ENCODE measurements at regions not wholly inside any gene's neighbourhood (a gene's known extent, or its start where the extent isn't known, plus 50 kb on each side); places are given as distances from the start of the nearest gene placed in this dataset.

- Mint-ChIP-seq H3K27me3 (ENCODE audit: low read depth) (no peaks in the 10 kb centered on the region; the same call in 1 of the 2 replicates), H3K9me3 (no peaks in the 10 kb centered on the region), H3K27ac (no peak overlapping the region), H3K4me3 (no peak overlapping the region), H3K36me3 (no peaks in the 10 kb centered on the region), H3K4me1 (no peaks in the 10 kb centered on the region)
- CTCF ChIA-PET = no interaction called here
- POLR2A ChIA-PET = no interaction called here
- DNase-seq (ENCODE audit: low spot score) (no peak), ATAC-seq (peak; percentile 68)
- peak; percentile 77; the same call in 1 of the 2 replicates for TF ChIP-seq USF1 (CRISPR knock-in tag; IDR thresholded peaks at IDR 0.05)
- TF ChIP-seq NFATC4 (CRISPR knock-in tag; IDR thresholded peaks at IDR 0.05) = no peak
- TF ChIP-seq, protein P1, sequence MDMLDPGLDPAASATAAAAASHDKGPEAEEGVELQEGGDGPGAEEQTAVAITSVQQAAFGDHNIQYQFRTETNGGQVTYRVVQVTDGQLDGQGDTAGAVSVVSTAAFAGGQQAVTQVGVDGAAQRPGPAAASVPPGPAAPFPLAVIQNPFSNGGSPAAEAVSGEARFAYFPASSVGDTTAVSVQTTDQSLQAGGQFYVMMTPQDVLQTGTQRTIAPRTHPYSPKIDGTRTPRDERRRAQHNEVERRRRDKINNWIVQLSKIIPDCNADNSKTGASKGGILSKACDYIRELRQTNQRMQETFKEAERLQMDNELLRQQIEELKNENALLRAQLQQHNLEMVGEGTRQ (CRISPR knock-in tag; IDR thresholded peaks at IDR 0.05) = peak; percentile 82
- TF ChIP-seq ELF4 (CRISPR knock-in tag; IDR thresholded peaks at IDR 0.05; ENCODE audit: low read depth) = no peak
These were observed 168.5 kb upstream of the OBI1 start for GRCh38 chr13:78827471-78827870.

DNA sequence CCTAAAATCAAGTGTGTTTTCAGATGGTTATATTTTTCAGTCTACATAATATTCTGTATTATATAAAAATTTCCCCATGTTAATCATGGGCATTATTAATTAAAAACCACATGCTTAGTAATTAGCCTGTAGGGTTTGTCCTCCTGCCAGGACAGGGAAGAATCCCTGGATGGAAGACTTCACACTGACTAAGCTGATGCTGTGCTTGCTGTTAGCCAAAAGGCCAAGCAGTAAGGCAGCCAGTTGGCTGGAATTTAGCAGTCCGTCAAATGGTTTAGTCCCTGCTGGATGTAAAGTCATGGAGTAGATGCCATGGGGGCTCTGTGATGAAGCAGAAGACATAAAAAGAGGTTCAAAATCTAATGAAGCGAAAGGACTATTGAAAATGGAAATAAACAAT, 168.0 kb upstream of the OBI1 start:
- CTCF ChIA-PET = no interaction called here
- no peak overlapping the region for H3K4me3 Mint-ChIP-seq
- POLR2A ChIA-PET = no interaction called here
- H3K9me3 Mint-ChIP-seq = no peaks in the 10 kb centered on the region
- no peak for DNase-seq (ENCODE audit: low spot score)
- no peak overlapping the region for H3K27ac Mint-ChIP-seq
- no peaks in the 10 kb centered on the region; the same call in 1 of the 2 replicates for H3K27me3 Mint-ChIP-seq (ENCODE audit: low read depth)
- H3K4me1 Mint-ChIP-seq = no peaks in the 10 kb centered on the region
- ATAC-seq = no peak
- H3K36me3 Mint-ChIP-seq = no peaks in the 10 kb centered on the region
- TF ChIP-seq ZNF423 (CRISPR knock-in tag; IDR thresholded peaks at IDR 0.05) (no peak), ETV6 (CRISPR knock-in tag; IDR thresholded peaks at IDR 0.05) (no peak), ESRRA (CRISPR knock-in tag; IDR thresholded peaks at IDR 0.05; ENCODE audit: borderline replicate concordance) (no peak), RELA (CRISPR knock-in tag; IDR thresholded peaks at IDR 0.05; ENCODE audit: borderline replicate concordance) (no peak), CBFB (CRISPR knock-in tag; IDR thresholded peaks at IDR 0.05; ENCODE audit: low read depth) (no peak), ARID4B (CRISPR knock-in tag; IDR thresholded peaks at IDR 0.05; ENCODE audit: borderline replicate concordance) (no peak), ZNF232 (CRISPR knock-in tag; IDR thresholded peaks at IDR 0.05) (no peak), HMGXB4 (CRISPR knock-in tag; IDR thresholded peaks at IDR 0.05) (no peak), IRF2 (CRISPR knock-in tag; IDR thresholded peaks at IDR 0.05; ENCODE audit: borderline replicate concordance, low read depth) (no peak)
- TF ChIP-seq, protein P2, sequence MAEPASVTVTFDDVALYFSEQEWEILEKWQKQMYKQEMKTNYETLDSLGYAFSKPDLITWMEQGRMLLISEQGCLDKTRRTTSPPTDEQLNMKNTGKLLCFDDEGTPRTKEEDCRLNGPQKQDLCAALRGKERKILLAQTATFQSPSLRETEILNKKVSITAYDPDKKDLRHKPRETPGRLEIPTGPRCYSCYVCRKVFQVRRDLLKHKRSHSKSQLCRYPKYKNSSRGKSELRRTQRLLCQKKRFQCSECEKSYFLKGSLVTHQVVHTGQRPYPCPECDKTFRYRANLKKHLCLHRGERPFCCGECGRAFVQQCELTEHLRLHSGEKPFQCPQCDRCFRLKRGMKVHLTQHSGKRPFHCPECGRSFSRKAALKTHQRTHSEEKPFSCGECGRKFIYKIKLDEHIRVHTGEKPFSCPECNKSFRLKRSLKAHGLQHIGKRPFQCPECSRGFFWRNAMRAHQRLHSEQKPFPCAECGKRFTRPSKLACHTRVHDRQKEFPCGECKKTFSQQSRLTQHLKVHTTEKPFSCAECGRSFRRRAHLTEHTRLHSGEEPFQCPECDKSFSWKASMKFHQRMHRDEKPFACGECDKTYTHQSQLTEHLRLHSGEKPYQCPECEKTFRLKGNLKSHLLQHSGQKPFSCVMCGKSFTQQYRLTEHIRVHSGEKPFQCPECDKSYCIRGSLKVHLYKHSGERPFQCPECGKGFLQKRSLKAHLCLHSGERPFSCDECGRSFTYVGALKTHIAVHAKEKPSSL (CRISPR knock-in tag; conservative IDR thresholded peaks at IDR 0.05) = no peak
- TF ChIP-seq, protein P3, sequence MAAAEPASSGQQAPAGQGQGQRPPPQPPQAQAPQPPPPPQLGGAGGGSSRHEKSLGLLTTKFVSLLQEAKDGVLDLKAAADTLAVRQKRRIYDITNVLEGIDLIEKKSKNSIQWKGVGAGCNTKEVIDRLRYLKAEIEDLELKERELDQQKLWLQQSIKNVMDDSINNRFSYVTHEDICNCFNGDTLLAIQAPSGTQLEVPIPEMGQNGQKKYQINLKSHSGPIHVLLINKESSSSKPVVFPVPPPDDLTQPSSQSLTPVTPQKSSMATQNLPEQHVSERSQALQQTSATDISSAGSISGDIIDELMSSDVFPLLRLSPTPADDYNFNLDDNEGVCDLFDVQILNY (CRISPR knock-in tag; IDR thresholded peaks at IDR 0.05) = no peak
- TF ChIP-seq, protein P4, sequence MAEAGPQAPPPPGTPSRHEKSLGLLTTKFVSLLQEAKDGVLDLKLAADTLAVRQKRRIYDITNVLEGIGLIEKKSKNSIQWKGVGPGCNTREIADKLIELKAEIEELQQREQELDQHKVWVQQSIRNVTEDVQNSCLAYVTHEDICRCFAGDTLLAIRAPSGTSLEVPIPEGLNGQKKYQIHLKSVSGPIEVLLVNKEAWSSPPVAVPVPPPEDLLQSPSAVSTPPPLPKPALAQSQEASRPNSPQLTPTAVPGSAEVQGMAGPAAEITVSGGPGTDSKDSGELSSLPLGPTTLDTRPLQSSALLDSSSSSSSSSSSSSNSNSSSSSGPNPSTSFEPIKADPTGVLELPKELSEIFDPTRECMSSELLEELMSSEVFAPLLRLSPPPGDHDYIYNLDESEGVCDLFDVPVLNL (CRISPR knock-in tag; IDR thresholded peaks at IDR 0.05; ENCODE audit: borderline replicate concordance, low read depth) = no peak
- TF ChIP-seq, protein P5, sequence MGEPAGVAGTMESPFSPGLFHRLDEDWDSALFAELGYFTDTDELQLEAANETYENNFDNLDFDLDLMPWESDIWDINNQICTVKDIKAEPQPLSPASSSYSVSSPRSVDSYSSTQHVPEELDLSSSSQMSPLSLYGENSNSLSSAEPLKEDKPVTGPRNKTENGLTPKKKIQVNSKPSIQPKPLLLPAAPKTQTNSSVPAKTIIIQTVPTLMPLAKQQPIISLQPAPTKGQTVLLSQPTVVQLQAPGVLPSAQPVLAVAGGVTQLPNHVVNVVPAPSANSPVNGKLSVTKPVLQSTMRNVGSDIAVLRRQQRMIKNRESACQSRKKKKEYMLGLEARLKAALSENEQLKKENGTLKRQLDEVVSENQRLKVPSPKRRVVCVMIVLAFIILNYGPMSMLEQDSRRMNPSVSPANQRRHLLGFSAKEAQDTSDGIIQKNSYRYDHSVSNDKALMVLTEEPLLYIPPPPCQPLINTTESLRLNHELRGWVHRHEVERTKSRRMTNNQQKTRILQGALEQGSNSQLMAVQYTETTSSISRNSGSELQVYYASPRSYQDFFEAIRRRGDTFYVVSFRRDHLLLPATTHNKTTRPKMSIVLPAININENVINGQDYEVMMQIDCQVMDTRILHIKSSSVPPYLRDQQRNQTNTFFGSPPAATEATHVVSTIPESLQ (CRISPR knock-in tag; IDR thresholded peaks at IDR 0.05) = no peak
